Heart left ventricle (tissue), 13 donors: ENCODE measurements at regions not wholly inside any gene's neighbourhood (a gene's known extent, or its start where the extent isn't known, plus 50 kb on each side); places are given as distances from the start of the nearest gene placed in this dataset.

Source experiments
- POLR2A ChIP-seq, 2 donors: fragments of 450-650 bp; IDR thresholded peaks; one replicate each; pipeline ENCODE4 v1.6.1; 2017; ENCODE audit warnings: antibody characterized with exemption in 2 of 2, mild to moderate bottlenecking in 2 of 2, moderate library complexity in 2 of 2
- TF ChIP-seq, protein P1 (sequence below), 12 donors: fragments of 200-600 bp; sonication (generic) in 4 of 12; IDR thresholded peaks; one replicate each; pipeline versions ENCODE4 v1.5.0 to v1.8.0; 2018 to 2022; ENCODE audit warnings: antibody characterized with exemption in 12 of 12, mild to moderate bottlenecking in 5 of 12
- donor health status: ischemic (EF 13 %, LVEDD 7.1; RV severe dilation, severe dysfunction).
- donor health status: DM: no; HTN: yes; CAD: no.
- donor health status: DM: no; HTN: no; CAD: no.
- donor health status: ischemic (EF 25% LVEDD 6.9; RV normal size, moderate dysfunction).
- donor health status: ischemic (EF 25% LVEDD 5.7; RV mildly dilated, moderate dysfunction).
- donor health status: ischemic (EF 35%, LVEDD 5.7; RV mildly dilated, moderate dysfunction).
- donor health status: nonischemic (EF 11% LVEDD 7.7; RV severe dilation, severe dysfunction).
- donor health status: DM: yes; HTN: yes; CAD: no.
- donor health status: PGD.
- donor health status: ischemic (EF 29% LVEDD 5.4; RV normal size, mild dysfunction).
- donor health status: nonischemic (EF 23%, LVEDD 6.1; RV moderate dilation, normal function).

- TF ChIP-seq, protein P1, sequence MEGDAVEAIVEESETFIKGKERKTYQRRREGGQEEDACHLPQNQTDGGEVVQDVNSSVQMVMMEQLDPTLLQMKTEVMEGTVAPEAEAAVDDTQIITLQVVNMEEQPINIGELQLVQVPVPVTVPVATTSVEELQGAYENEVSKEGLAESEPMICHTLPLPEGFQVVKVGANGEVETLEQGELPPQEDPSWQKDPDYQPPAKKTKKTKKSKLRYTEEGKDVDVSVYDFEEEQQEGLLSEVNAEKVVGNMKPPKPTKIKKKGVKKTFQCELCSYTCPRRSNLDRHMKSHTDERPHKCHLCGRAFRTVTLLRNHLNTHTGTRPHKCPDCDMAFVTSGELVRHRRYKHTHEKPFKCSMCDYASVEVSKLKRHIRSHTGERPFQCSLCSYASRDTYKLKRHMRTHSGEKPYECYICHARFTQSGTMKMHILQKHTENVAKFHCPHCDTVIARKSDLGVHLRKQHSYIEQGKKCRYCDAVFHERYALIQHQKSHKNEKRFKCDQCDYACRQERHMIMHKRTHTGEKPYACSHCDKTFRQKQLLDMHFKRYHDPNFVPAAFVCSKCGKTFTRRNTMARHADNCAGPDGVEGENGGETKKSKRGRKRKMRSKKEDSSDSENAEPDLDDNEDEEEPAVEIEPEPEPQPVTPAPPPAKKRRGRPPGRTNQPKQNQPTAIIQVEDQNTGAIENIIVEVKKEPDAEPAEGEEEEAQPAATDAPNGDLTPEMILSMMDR (IDR thresholded peaks at IDR 0.05) = no peak
- no peak for TF ChIP-seq POLR2A (IDR thresholded peaks at IDR 0.05)
Measured at GRCh38 chr2:49251251-49251650, 96.9 kb upstream of the FSHR start.
